Lower lobe of right lung (tissue), 2 donors: ENCODE measurements at regions not wholly inside any gene's neighbourhood (a gene's known extent, or its start where the extent isn't known, plus 50 kb on each side); places are given as distances from the start of the nearest gene placed in this dataset.

Experiments used
- ATAC-seq, 2 donors: fragments of 200-7000 bp; cut with Tn5 transposase; one replicate each; pipeline ENCODE4 v1.9.1; 2020 to 2022; ENCODE audit warnings: mild to moderate bottlenecking in 2 of 2, moderate library complexity in 2 of 2
- DNase-seq: peaks from one replicate; pipeline ENCODE4 v3.0.0-alpha.2; 2020
- H3K27ac ChIP-seq: fragments of 200-600 bp; one replicate; pipeline ENCODE4 v1.8.0; 2022
- H3K27me3 ChIP-seq: fragments of 200-600 bp; one replicate; pipeline ENCODE4 v1.8.0; 2022; ENCODE audit warnings: low read depth
- H3K36me3 ChIP-seq: fragments of 200-600 bp; one replicate; pipeline ENCODE4 v1.8.0; 2022; ENCODE audit warnings: mild to moderate bottlenecking
- H3K4me1 ChIP-seq: fragments of 200-600 bp; one replicate; pipeline ENCODE4 v1.8.0; 2022
- H3K4me3 ChIP-seq: fragments of 200-600 bp; one replicate; pipeline ENCODE4 v1.8.0; 2022; ENCODE audit warnings: mild to moderate bottlenecking
- H3K9me3 ChIP-seq: fragments of 200-600 bp; one replicate; pipeline ENCODE4 v1.8.0; 2022
- intact Hi-C: fragments of 100-400 bp; cut with DNase I; formaldehyde crosslinking; loops from one replicate; pipeline ENCODE4 v1.11.0; 2022
- TF ChIP-seq, protein P1 (sequence below): fragments of 200-600 bp; IDR thresholded peaks from one replicate; pipeline ENCODE4 v1.8.0; 2022; ENCODE audit warnings: antibody characterized with exemption, mild to moderate bottlenecking
- donor health status: DM: no; HTN: yes; CAD: no; lungs with severe emphysema.

DNA sequence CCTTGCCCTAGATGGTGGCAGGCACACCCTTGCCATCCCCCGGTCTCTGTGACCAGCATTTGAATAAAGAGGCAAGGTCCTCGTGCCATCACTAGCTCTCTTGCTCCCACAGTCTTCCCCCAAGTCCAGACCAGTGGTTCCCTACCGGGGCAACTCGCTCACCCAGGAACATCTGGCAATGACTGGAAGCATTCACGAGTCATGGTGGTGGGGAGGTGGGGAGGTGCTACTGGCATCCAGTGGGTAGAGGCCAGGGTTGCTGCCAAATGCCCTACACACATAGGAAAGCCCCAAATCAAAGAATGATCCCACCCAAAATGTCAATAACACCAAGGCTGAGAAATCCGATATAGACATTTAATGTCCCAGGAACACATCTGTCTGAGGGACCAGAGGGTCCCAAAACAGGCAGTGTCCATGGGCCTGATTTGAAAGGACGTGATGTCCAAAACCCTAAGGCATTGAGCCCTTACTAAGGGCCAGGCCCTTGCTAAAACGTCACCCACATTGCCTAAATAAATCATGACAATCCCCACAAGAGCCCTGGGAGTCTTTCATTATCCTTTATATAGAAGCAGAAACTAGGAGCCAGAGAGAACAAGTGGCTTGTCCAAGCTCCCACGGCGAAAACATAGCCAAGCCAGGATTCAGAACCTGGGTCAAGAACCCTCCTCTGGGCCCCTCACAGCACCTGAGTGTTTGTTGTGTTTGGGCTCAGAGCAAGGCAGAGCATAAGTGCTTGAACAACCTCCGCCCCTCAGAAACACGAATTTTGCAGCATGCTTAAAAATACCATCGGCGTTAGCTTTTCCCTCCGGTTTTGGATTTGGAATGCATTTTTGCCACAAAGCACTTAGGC is 119.3 kb upstream of the WWC1 start:
- H3K4me1 ChIP-seq, result no peaks in the 10 kb centered on the region
- H3K27me3 ChIP-seq, result peaks cover 3% of the 10 kb centered on the region
- H3K27ac ChIP-seq, result no peak overlapping the region
- no peaks in the 10 kb centered on the region for H3K9me3 ChIP-seq
- H3K4me3 ChIP-seq, result no peak overlapping the region
- no peaks in the 10 kb centered on the region for H3K36me3 ChIP-seq
- DNase-seq, result no peak
- intact Hi-C loops, result no loop called here
- ATAC-seq, result peak in 1 of 2 donors; percentile 59
- TF ChIP-seq, protein P1, sequence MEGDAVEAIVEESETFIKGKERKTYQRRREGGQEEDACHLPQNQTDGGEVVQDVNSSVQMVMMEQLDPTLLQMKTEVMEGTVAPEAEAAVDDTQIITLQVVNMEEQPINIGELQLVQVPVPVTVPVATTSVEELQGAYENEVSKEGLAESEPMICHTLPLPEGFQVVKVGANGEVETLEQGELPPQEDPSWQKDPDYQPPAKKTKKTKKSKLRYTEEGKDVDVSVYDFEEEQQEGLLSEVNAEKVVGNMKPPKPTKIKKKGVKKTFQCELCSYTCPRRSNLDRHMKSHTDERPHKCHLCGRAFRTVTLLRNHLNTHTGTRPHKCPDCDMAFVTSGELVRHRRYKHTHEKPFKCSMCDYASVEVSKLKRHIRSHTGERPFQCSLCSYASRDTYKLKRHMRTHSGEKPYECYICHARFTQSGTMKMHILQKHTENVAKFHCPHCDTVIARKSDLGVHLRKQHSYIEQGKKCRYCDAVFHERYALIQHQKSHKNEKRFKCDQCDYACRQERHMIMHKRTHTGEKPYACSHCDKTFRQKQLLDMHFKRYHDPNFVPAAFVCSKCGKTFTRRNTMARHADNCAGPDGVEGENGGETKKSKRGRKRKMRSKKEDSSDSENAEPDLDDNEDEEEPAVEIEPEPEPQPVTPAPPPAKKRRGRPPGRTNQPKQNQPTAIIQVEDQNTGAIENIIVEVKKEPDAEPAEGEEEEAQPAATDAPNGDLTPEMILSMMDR, result no peak

DNA sequence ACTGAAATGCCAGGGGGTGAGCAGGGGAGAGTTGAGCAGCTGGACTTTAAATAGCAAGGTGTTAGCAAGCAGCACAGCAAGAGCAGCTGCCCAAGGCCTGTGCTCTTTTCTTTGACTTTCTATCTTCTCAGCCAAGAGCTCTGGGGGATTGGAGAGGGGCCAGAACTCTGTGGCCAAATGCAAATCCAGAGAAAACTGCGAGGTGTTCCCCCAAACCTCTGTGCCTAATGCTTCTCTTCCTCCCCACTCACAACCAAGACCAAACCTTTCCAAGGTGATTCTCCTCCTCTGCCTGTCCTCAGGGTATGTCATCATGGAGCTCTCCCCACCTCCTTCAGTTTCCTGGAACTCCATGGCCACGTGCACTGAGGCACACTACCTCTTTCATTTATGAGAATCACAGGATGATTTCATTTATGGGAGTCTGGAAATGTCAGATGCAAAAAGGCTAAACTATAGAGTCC is 118.7 kb upstream of the WWC1 start:
- intact Hi-C loops, result no loop called here
- Histone ChIP-seq H3K4me1 (no peaks in the 10 kb centered on the region), H3K9me3 (no peaks in the 10 kb centered on the region), H3K27me3 (peaks cover 3% of the 10 kb centered on the region), H3K27ac (no peak overlapping the region), H3K36me3 (no peaks in the 10 kb centered on the region), H3K4me3 (no peak overlapping the region)
- TF ChIP-seq, protein P1, result no peak
- no peak for DNase-seq
- ATAC-seq, result peak in 1 of 2 donors; percentile 52

DNA sequence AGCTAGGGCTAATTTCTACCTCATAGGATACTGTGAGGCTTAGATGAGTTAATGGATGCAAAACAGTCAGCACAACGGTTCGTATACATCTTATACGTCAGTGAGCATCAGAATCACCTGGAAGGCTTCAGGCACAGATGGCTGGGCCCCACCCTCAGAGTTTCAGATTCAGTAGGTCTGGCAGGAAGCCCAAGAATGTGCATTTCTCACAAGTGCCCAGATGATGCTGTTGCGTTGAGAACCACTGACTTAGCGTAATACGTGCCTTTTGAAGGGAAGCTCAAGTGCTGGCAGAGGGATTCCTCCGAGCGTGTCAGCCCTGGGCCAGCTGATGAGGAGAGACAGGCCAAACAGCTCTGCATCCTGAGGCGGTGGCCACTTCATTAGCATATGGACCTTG is 117.1 kb upstream of the WWC1 start:
- ATAC-seq (no peak), DNase-seq (no peak)
- no peak overlapping the region for H3K27ac ChIP-seq
- intact Hi-C loops, result no loop called here
- no peak overlapping the region for H3K4me3 ChIP-seq
- no peaks in the 10 kb centered on the region for H3K4me1 ChIP-seq
- H3K27me3 ChIP-seq, result peaks cover 2% of the 10 kb centered on the region
- TF ChIP-seq, protein P1, result no peak
- no peaks in the 10 kb centered on the region for H3K9me3 ChIP-seq
- no peaks in the 10 kb centered on the region for H3K36me3 ChIP-seq

DNA sequence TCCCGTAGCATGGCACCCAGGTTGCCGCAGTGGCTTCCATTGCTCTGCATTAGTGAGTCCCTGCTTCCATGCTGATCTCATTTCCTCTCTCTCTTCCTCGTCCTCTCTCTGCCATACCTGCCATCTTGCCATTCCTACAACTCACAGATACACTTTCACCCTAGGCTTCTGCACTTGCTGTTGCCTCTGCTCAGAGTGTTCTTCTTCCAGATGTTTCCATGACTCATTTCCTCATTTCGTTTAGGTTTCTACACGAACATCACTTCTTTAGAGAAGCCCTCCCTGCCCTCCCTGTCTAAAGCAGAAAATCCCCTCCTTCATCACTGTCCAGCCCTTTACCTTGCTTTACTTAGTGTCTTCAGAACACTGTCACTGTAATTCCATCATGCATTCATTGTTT is 115.2 kb upstream of the WWC1 start:
- DNase-seq (no peak), ATAC-seq (no peak)
- Histone ChIP-seq H3K27ac (no peak overlapping the region), H3K36me3 (no peaks in the 10 kb centered on the region), H3K4me3 (no peak overlapping the region), H3K9me3 (no peaks in the 10 kb centered on the region), H3K27me3 (no peaks in the 10 kb centered on the region), H3K4me1 (no peaks in the 10 kb centered on the region)
- TF ChIP-seq, protein P1, result no peak
- intact Hi-C loops, result no loop called here

DNA sequence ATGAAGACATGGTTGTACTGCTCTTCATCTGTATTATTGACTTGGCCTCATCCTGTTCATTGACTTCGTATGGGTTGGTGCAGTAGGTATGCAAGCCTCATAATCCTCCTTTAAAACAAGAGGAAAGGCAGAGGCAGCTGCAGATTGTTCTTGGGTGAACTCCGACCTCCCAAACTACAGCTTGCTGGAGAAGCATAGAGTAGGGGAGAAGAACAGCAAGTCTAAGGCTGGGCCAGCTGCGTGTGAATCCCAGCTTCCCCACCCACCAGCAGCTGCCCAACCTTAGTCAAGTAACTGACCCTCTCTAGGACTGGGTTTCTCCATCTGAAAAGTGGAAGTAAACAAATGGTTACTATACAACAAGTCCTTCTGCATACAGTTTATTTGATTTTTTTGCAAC is 114.5 kb upstream of the WWC1 start:
- Histone ChIP-seq H3K9me3 (no peaks in the 10 kb centered on the region), H3K27me3 (no peaks in the 10 kb centered on the region), H3K4me3 (no peak overlapping the region), H3K4me1 (no peaks in the 10 kb centered on the region), H3K27ac (no peak overlapping the region), H3K36me3 (no peaks in the 10 kb centered on the region)
- DNase-seq (no peak), ATAC-seq (no peak)
- TF ChIP-seq, protein P1, result no peak
- intact Hi-C loops, result no loop called here
